ENCODE measurements at regions not wholly inside any gene's neighbourhood (a gene's known extent, or its start where the extent isn't known, plus 50 kb on each side); places are given as distances from the start of the nearest gene placed in this dataset.
A peak's percentile ranks its signal among the peaks of the same experiment; 100 is the strongest.

DNA sequence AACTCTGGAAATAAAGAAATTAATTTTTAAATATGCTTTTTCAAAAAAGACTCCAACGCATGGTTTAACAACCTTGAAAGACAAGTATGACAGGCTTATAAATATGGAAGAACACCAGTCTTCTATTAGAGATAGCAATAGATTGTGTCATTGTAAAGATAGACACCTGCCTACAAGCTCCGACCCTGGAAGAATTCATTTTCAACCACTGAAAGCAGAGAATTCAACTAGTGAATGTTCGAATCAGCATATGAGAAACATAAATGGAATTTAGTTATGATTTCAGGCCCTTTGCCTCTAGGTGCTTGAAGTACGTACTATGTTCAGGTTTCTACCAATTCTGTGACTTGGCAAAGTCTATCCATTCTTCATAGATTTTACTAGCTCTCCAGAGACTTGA is 244.5 kb downstream of the DPY19L2 start:
- TF ChIP-seq, protein P1, sequence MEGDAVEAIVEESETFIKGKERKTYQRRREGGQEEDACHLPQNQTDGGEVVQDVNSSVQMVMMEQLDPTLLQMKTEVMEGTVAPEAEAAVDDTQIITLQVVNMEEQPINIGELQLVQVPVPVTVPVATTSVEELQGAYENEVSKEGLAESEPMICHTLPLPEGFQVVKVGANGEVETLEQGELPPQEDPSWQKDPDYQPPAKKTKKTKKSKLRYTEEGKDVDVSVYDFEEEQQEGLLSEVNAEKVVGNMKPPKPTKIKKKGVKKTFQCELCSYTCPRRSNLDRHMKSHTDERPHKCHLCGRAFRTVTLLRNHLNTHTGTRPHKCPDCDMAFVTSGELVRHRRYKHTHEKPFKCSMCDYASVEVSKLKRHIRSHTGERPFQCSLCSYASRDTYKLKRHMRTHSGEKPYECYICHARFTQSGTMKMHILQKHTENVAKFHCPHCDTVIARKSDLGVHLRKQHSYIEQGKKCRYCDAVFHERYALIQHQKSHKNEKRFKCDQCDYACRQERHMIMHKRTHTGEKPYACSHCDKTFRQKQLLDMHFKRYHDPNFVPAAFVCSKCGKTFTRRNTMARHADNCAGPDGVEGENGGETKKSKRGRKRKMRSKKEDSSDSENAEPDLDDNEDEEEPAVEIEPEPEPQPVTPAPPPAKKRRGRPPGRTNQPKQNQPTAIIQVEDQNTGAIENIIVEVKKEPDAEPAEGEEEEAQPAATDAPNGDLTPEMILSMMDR (IDR thresholded peaks at IDR 0.05; ENCODE audit: poor library complexity, severe bottlenecking), result no peak
- TF ChIP-seq RAD21 (conservative IDR thresholded peaks at IDR 0.05) (no peak), EZH2 (IDR thresholded peaks at IDR 0.05; ENCODE audit: borderline replicate concordance, insufficient read depth, low read length, poor library complexity, severe bottlenecking) (no peak), MXI1 (conservative IDR thresholded peaks at IDR 0.05; ENCODE audit: poor library complexity, severe bottlenecking) (no peak), SMC3 (conservative IDR thresholded peaks at IDR 0.05; ENCODE audit: poor library complexity) (no peak), POLR2AphosphoS5 (IDR thresholded peaks at IDR 0.05) (no peak), EP300 (conservative IDR thresholded peaks at IDR 0.05; ENCODE audit: poor library complexity, severe bottlenecking) (peak; percentile 51), TAF1 (IDR thresholded peaks at IDR 0.05; ENCODE audit: low read depth) (no peak)
- TF ChIP-seq, protein P2, sequence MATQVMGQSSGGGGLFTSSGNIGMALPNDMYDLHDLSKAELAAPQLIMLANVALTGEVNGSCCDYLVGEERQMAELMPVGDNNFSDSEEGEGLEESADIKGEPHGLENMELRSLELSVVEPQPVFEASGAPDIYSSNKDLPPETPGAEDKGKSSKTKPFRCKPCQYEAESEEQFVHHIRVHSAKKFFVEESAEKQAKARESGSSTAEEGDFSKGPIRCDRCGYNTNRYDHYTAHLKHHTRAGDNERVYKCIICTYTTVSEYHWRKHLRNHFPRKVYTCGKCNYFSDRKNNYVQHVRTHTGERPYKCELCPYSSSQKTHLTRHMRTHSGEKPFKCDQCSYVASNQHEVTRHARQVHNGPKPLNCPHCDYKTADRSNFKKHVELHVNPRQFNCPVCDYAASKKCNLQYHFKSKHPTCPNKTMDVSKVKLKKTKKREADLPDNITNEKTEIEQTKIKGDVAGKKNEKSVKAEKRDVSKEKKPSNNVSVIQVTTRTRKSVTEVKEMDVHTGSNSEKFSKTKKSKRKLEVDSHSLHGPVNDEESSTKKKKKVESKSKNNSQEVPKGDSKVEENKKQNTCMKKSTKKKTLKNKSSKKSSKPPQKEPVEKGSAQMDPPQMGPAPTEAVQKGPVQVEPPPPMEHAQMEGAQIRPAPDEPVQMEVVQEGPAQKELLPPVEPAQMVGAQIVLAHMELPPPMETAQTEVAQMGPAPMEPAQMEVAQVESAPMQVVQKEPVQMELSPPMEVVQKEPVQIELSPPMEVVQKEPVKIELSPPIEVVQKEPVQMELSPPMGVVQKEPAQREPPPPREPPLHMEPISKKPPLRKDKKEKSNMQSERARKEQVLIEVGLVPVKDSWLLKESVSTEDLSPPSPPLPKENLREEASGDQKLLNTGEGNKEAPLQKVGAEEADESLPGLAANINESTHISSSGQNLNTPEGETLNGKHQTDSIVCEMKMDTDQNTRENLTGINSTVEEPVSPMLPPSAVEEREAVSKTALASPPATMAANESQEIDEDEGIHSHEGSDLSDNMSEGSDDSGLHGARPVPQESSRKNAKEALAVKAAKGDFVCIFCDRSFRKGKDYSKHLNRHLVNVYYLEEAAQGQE (IDR thresholded peaks at IDR 0.05; ENCODE audit: borderline replicate concordance), result no peak

Data from neural cell (in vitro differentiated cells).